IMR-90 (cell line): ENCODE measurements at regions not wholly inside any gene's neighbourhood (a gene's known extent, or its start where the extent isn't known, plus 50 kb on each side); places are given as distances from the start of the nearest gene placed in this dataset.

ENCODE experiments used
- ATAC-seq: fragments of 200-7000 bp; cut with Tn5 transposase; 2 replicates; pipeline ENCODE4 v1.9.1; 2020; ENCODE audit warnings: low read depth, mild to moderate bottlenecking, moderate library complexity
- BruUV-seq: library from RNA; stranded (reverse); fragments of 400-500 nt; replicated peaks from 2 replicates; lab custom pipeline; 2021; lab: Mats Ljungman, UMichigan
- CTCF ChIA-PET: fragments of 300-600 bp; formaldehyde crosslinking; extraction: SDS; loops from one replicate; lab custom pipeline; 2021; ENCODE audit warnings: antibody characterized with exemption; lab: Yijun Ruan, JAX
- POLR2A ChIA-PET: fragments of 300-600 bp; sonication (Branson Sonifier 250); formaldehyde crosslinking; loops from one replicate; lab custom pipeline; 2022; ENCODE audit warnings: antibody characterized with exemption; ENCODE audit not compliant: unreplicated experiment; lab: Charles Lee
- DNase-seq: peaks from one replicate; pipeline ENCODE4 v3.0.0; 2013
- H2AFZ ChIP-seq: replicated peaks from 2 replicates; pipeline ENCODE3; 2013; ENCODE audit warnings: low read length, mild to moderate bottlenecking; ENCODE audit not compliant: poor library complexity
- H2AK5ac ChIP-seq: 2 replicates; pipeline ENCODE4 v1.6.1; 2013; ENCODE audit warnings: low read depth, low read length, inconsistent platforms
- H2AK9ac ChIP-seq: replicated peaks from 2 replicates; pipeline ENCODE3; 2013; ENCODE audit warnings: mild to moderate bottlenecking, low read depth, low read length, moderate library complexity; ENCODE audit not compliant: poor library complexity
- H2BK120ac ChIP-seq: 2 replicates; pipeline ENCODE4 v1.6.1; 2013; ENCODE audit warnings: low read depth, low read length, inconsistent platforms
- H2BK15ac ChIP-seq: 3 replicates; pipeline ENCODE4 v1.6.1; 2013; ENCODE audit warnings: low read depth, low read length, inconsistent platforms
- H2BK20ac ChIP-seq: 2 replicates; pipeline ENCODE4 v1.6.1; 2013; ENCODE audit warnings: low read depth, mild to moderate bottlenecking, inconsistent platforms, low read length, moderate library complexity
- H2BK5ac ChIP-seq: 2 replicates; pipeline ENCODE4 v1.6.1; 2013; ENCODE audit warnings: mild to moderate bottlenecking, low read depth, low read length, inconsistent platforms; ENCODE audit not compliant: poor library complexity, severe bottlenecking
- H3K14ac ChIP-seq: replicated peaks from 2 replicates; pipeline ENCODE4 v1.6.1; 2013; ENCODE audit warnings: low read depth, low read length, inconsistent platforms
- H3K18ac ChIP-seq: 2 replicates; pipeline ENCODE4 v1.6.1; 2013; ENCODE audit warnings: low read depth, low read length, control low read depth
- H3K23ac ChIP-seq: 2 replicates; pipeline ENCODE4 v1.6.1; 2013; ENCODE audit warnings: low read depth, low read length, inconsistent platforms
- H3K27ac ChIP-seq: 2 replicates; pipeline ENCODE4 v1.5.1; 2013; ENCODE audit warnings: mild to moderate bottlenecking, control low read depth, low read length; ENCODE audit not compliant: insufficient read depth
- H3K27me3 ChIP-seq: 2 replicates; pipeline ENCODE4 v1.6.1; 2013; ENCODE audit warnings: low read length; ENCODE audit not compliant: control insufficient read depth, insufficient read depth
- H3K36me3 ChIP-seq: 2 replicates; pipeline ENCODE4 v1.6.1; 2013; ENCODE audit warnings: low read length, mixed read lengths; ENCODE audit not compliant: control insufficient read depth, insufficient read depth
- H3K4ac ChIP-seq: 2 replicates; pipeline ENCODE4 v1.6.1; 2013; ENCODE audit warnings: low read depth, low read length, inconsistent platforms
- H3K4me1 ChIP-seq: 2 replicates; pipeline ENCODE4 v1.6.1; 2013; ENCODE audit warnings: low read length, mixed read lengths; ENCODE audit not compliant: control insufficient read depth, insufficient read depth
- H3K4me2 ChIP-seq: 2 replicates; pipeline ENCODE4 v1.6.1; 2013; ENCODE audit warnings: low read depth, mild to moderate bottlenecking, control low read depth, low read length, moderate library complexity
- H3K4me3 ChIP-seq: 2 replicates; pipeline ENCODE4 v1.5.1; 2013; ENCODE audit warnings: low read depth, mild to moderate bottlenecking, control low read depth, low read length, moderate library complexity; ENCODE audit not compliant: insufficient read depth
- H3K56ac ChIP-seq: 2 replicates; pipeline ENCODE4 v1.6.1; 2013; ENCODE audit warnings: low read length, inconsistent platforms; ENCODE audit not compliant: insufficient read depth; ENCODE audit errors: extremely low read depth
- H3K79me1 ChIP-seq, 2 experiments: 2 replicates each; pipeline ENCODE4 v1.6.1; 2013; ENCODE audit warnings: low read length in 2 of 2, inconsistent platforms in 1 of 2, low read depth in 1 of 2
- H3K9ac ChIP-seq: 2 replicates; pipeline ENCODE4 v1.6.1; 2013; ENCODE audit warnings: low read depth, low read length, control low read depth
- H3K9me1 ChIP-seq: 2 replicates; pipeline ENCODE4 v1.6.1; 2013; ENCODE audit warnings: low read length, inconsistent platforms; ENCODE audit not compliant: insufficient read depth
- H3K9me3 ChIP-seq: 2 replicates; pipeline ENCODE4 v1.6.1; 2013; ENCODE audit warnings: low read length; ENCODE audit not compliant: control insufficient read depth, insufficient read depth
- H4K20me1 ChIP-seq: 2 replicates; pipeline ENCODE4 v1.6.1; 2013; ENCODE audit warnings: low read length, inconsistent platforms; ENCODE audit not compliant: insufficient read depth
- H4K5ac ChIP-seq: 2 replicates; pipeline ENCODE4 v1.6.1; 2013; ENCODE audit warnings: mild to moderate bottlenecking, low read depth, low read length, control low read depth
- H4K8ac ChIP-seq, 2 experiments: 2 replicates each; pipeline ENCODE4 v1.6.1; 2013; ENCODE audit warnings: low read depth in 2 of 2, low read length in 2 of 2, control low read depth in 1 of 2, inconsistent platforms in 1 of 2
- H4K91ac ChIP-seq: 2 replicates; pipeline ENCODE4 v1.6.1; 2013; ENCODE audit warnings: low read depth, low read length, inconsistent platforms; ENCODE audit not compliant: insufficient read depth
- MAZ ChIP-seq: IDR thresholded peaks from 2 replicates; pipeline ENCODE4 v1.6.1; 2012; ENCODE audit warnings: low read depth, mild to moderate bottlenecking, low read length, improper control_type of control experiment, moderate library complexity, borderline replicate concordance
- USF2 ChIP-seq: fragments of 150-350 bp; IDR thresholded peaks from 2 replicates; pipeline ENCODE4 v1.6.1; 2017; ENCODE audit warnings: mild to moderate bottlenecking, antibody characterized with exemption, low read length, low read depth
- WGBS, 2 experiments: methylation state at CpG; one replicate each; pipeline versions ENCODE4 v1.1.5 to v1.1.7; 2013; ENCODE audit warnings: missing lambda C conversion rate in 2 of 2; ENCODE audit not compliant: insufficient read length in 1 of 2; ENCODE audit errors: extremely low coverage in 2 of 2; 5-methylcytosine and 5-hydroxymethylcytosine counted together
- dilution Hi-C: fragments of 300-500 bp; cut with HindIII; formaldehyde crosslinking; loops from one replicate; pipeline ENCODE4 v1.14.3; 2018; ENCODE audit warnings: low sequenced_read_pairs; ENCODE audit not compliant: unreplicated experiment
- in situ Hi-C: fragments of 300-500 bp; cut with MboI; formaldehyde crosslinking; loops from 3 replicates; pipeline ENCODE4 v1.14.3; 2019; ENCODE audit warnings: low sequenced_read_pairs, inconsistent platforms, mixed read lengths
- intact Hi-C: fragments of 100-400 bp; cut with micrococcal nuclease; formaldehyde crosslinking; loops from 2 replicates; pipeline ENCODE4 v1.10.0; 2022

DNA sequence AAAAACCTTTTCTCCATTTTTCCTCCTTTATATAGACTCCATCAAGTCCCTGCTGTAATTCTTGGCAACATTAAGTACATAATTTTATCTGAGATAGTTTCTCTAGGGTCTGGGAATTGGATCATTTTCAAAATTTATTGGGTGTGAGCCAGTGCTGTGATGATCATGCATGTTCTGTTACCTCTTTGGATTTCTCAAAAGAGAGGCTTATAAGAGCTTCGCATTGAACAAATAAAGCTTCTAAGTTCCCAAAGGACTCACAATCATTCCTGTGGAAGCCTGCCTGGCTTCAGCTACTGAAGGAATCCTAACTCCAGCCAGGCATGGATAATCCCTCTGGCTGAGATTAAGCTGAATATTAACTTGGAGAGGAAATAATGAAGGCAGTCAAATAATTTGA, 208.5 kb downstream of the RAB38 start:
- no peak overlapping the region for H2AFZ ChIP-seq
- no peak overlapping the region for H2AK5ac ChIP-seq
- dilution Hi-C loops (no loop called here), in situ Hi-C loops (loop anchor here (25.0 kb wide), 1 partner anchor 604 kb away; no protein-coding TSS in a partner anchor), intact Hi-C loops (no loop called here)
- H4K5ac ChIP-seq, result no peak overlapping the region
- H3K27me3 ChIP-seq, result no peaks in the 10 kb centered on the region
- H4K91ac ChIP-seq, result no peak overlapping the region
- H3K9me1 ChIP-seq, result no peaks in the 10 kb centered on the region
- H3K18ac ChIP-seq, result no peak overlapping the region
- no peak overlapping the region for H2BK120ac ChIP-seq
- H2BK15ac ChIP-seq, result no peak overlapping the region
- H2BK5ac ChIP-seq, result no peak overlapping the region
- H2BK20ac ChIP-seq, result no peak overlapping the region
- H3K14ac ChIP-seq, result no peak overlapping the region
- BruUV-seq, result no TSS peak
- H3K23ac ChIP-seq, result no peak overlapping the region
- DNase-seq (no peak), ATAC-seq (no peak)
- POLR2A ChIA-PET, result no interaction called here
- no peak overlapping the region for H3K4me3 ChIP-seq
- H3K79me1 ChIP-seq, result no peaks in the 10 kb centered on the region
- CTCF ChIA-PET, result interaction anchor here (1.4 kb wide), 1 partner anchor 49 kb away, joined by 3 read pairs; no protein-coding TSS in a partner anchor
- H3K4ac ChIP-seq, result no peak overlapping the region
- no peak overlapping the region for H3K4me2 ChIP-seq
- no peak overlapping the region for H3K27ac ChIP-seq
- no peaks in the 10 kb centered on the region for H4K20me1 ChIP-seq
- no peak overlapping the region for H3K9ac ChIP-seq
- TF ChIP-seq USF2 (no peak), MAZ (no peak)
- no peaks in the 10 kb centered on the region for H3K9me3 ChIP-seq
- no peaks in the 10 kb centered on the region for H3K36me3 ChIP-seq
- no peaks in the 10 kb centered on the region for H3K4me1 ChIP-seq
- WGBS, 2 experiments, result no CpG with 5 or more reads among the region's 1 CpG
- H2AK9ac ChIP-seq, result no peak overlapping the region
- H3K56ac ChIP-seq, result no peak overlapping the region
- H4K8ac ChIP-seq, result no peak overlapping the region
